ENCODE measurements at regions not wholly inside any gene's neighbourhood (a gene's known extent, or its start where the extent isn't known, plus 50 kb on each side); places are given as distances from the start of the nearest gene placed in this dataset.
A peak's percentile ranks its signal among the peaks of the same experiment; 100 is the strongest.

- Histone ChIP-seq H3K27me3 (no peaks in the 10 kb centered on the region), H2AFZ (no peak overlapping the region), H3K36me3 (replicated peaks; ENCODE audit: insufficient read depth, low read depth) (no peaks in the 10 kb centered on the region), H3K4me2 (peak overlapping the region; percentile 60), H3K9me3 (ENCODE audit: low read depth) (no peaks in the 10 kb centered on the region), H3K4me3 (no peak overlapping the region), H4K20me1 (ENCODE audit: insufficient read depth, poor library complexity, severe bottlenecking) (no peaks in the 10 kb centered on the region), H3K9me2 (replicated peaks; ENCODE audit: insufficient read depth) (no peaks in the 10 kb centered on the region), H3K79me2 (peaks cover 18% of the 10 kb centered on the region), H3K27ac (peak overlapping the region; percentile 32), H3K4me1 (ENCODE audit: insufficient read depth) (peaks cover 32% of the 10 kb centered on the region)
- no peak for DNase-seq (ENCODE audit: low spot score)
- no peak for TF ChIP-seq EZH2phosphoT487 (IDR thresholded peaks at IDR 0.05; ENCODE audit: low read depth, severe bottlenecking, unreplicated experiment)
- TF ChIP-seq CTCF (IDR thresholded peaks at IDR 0.05; ENCODE audit: poor library complexity): no peak
- TF ChIP-seq EZH2 (IDR thresholded peaks at IDR 0.05; ENCODE audit: borderline replicate concordance): no peak
- 61% methylated on average over 9 of the region's 9 CpGs for WGBS (ENCODE audit: low lambda C conversion rate, missing lambda C conversion rate)
These were observed 91.2 kb upstream of the STK17B start for GRCh38 chr2:196262606-196263005.

- Histone ChIP-seq H3K4me3 (no peak overlapping the region), H3K9me3 (ENCODE audit: low read depth) (no peaks in the 10 kb centered on the region), H3K79me2 (peaks cover 18% of the 10 kb centered on the region), H3K9me2 (replicated peaks; ENCODE audit: insufficient read depth) (no peaks in the 10 kb centered on the region), H4K20me1 (ENCODE audit: insufficient read depth, poor library complexity, severe bottlenecking) (no peaks in the 10 kb centered on the region), H2AFZ (no peak overlapping the region), H3K27ac (peak overlapping the region; percentile 32), H3K36me3 (replicated peaks; ENCODE audit: insufficient read depth, low read depth) (no peaks in the 10 kb centered on the region), H3K4me2 (peak overlapping the region; percentile 60), H3K27me3 (no peaks in the 10 kb centered on the region), H3K4me1 (ENCODE audit: insufficient read depth) (peaks cover 38% of the 10 kb centered on the region)
- TF ChIP-seq CTCF (IDR thresholded peaks at IDR 0.05; ENCODE audit: poor library complexity) (no peak), EZH2 (IDR thresholded peaks at IDR 0.05; ENCODE audit: borderline replicate concordance) (no peak), EZH2phosphoT487 (IDR thresholded peaks at IDR 0.05; ENCODE audit: low read depth, severe bottlenecking, unreplicated experiment) (no peak)
- no peak for DNase-seq (ENCODE audit: low spot score)
- WGBS (ENCODE audit: low lambda C conversion rate, missing lambda C conversion rate): 45% methylated on average over 8 of the region's 8 CpGs
These were observed 91.9 kb upstream of the STK17B start for GRCh38 chr2:196263181-196263747.

- DNase-seq (ENCODE audit: low spot score): no peak
- TF ChIP-seq CTCF (IDR thresholded peaks at IDR 0.05; ENCODE audit: poor library complexity): no peak
- no peak for TF ChIP-seq EZH2phosphoT487 (IDR thresholded peaks at IDR 0.05; ENCODE audit: low read depth, severe bottlenecking, unreplicated experiment)
- TF ChIP-seq EZH2 (IDR thresholded peaks at IDR 0.05; ENCODE audit: borderline replicate concordance): no peak
- Histone ChIP-seq H3K9me2 (replicated peaks; ENCODE audit: insufficient read depth) (no peaks in the 10 kb centered on the region), H3K9me3 (ENCODE audit: low read depth) (no peaks in the 10 kb centered on the region), H3K4me1 (ENCODE audit: insufficient read depth) (peaks cover 24% of the 10 kb centered on the region), H3K4me3 (no peak overlapping the region), H3K4me2 (no peak overlapping the region), H3K27ac (no peak overlapping the region), H2AFZ (no peak overlapping the region), H3K79me2 (peaks cover 15% of the 10 kb centered on the region), H4K20me1 (ENCODE audit: insufficient read depth, poor library complexity, severe bottlenecking) (no peaks in the 10 kb centered on the region), H3K36me3 (replicated peaks; ENCODE audit: insufficient read depth, low read depth) (no peaks in the 10 kb centered on the region), H3K27me3 (no peaks in the 10 kb centered on the region)
These were observed 95.0 kb upstream of the STK17B start for GRCh38 chr2:196266351-196266750.

- Histone ChIP-seq H3K9me2 (replicated peaks; ENCODE audit: insufficient read depth) (no peaks in the 10 kb centered on the region), H3K4me1 (ENCODE audit: insufficient read depth) (peaks cover 24% of the 10 kb centered on the region), H4K20me1 (ENCODE audit: insufficient read depth, poor library complexity, severe bottlenecking) (no peaks in the 10 kb centered on the region), H2AFZ (no peak overlapping the region), H3K9me3 (ENCODE audit: low read depth) (no peaks in the 10 kb centered on the region), H3K79me2 (peaks cover 10% of the 10 kb centered on the region), H3K27ac (no peak overlapping the region), H3K4me3 (no peak overlapping the region), H3K27me3 (no peaks in the 10 kb centered on the region), H3K4me2 (no peak overlapping the region), H3K36me3 (replicated peaks; ENCODE audit: insufficient read depth, low read depth) (no peaks in the 10 kb centered on the region)
- DNase-seq (ENCODE audit: low spot score): no peak
- TF ChIP-seq EZH2 (IDR thresholded peaks at IDR 0.05; ENCODE audit: borderline replicate concordance) (no peak), CTCF (IDR thresholded peaks at IDR 0.05; ENCODE audit: poor library complexity) (no peak), EZH2phosphoT487 (IDR thresholded peaks at IDR 0.05; ENCODE audit: low read depth, severe bottlenecking, unreplicated experiment) (no peak)
These were observed 95.5 kb upstream of the STK17B start for GRCh38 chr2:196266855-196267254.

Measured in hepatocyte (in vitro differentiated cells).